ENCODE measurements at regions not wholly inside any gene's neighbourhood (a gene's known extent, or its start where the extent isn't known, plus 50 kb on each side); places are given as distances from the start of the nearest gene placed in this dataset.

DNA sequence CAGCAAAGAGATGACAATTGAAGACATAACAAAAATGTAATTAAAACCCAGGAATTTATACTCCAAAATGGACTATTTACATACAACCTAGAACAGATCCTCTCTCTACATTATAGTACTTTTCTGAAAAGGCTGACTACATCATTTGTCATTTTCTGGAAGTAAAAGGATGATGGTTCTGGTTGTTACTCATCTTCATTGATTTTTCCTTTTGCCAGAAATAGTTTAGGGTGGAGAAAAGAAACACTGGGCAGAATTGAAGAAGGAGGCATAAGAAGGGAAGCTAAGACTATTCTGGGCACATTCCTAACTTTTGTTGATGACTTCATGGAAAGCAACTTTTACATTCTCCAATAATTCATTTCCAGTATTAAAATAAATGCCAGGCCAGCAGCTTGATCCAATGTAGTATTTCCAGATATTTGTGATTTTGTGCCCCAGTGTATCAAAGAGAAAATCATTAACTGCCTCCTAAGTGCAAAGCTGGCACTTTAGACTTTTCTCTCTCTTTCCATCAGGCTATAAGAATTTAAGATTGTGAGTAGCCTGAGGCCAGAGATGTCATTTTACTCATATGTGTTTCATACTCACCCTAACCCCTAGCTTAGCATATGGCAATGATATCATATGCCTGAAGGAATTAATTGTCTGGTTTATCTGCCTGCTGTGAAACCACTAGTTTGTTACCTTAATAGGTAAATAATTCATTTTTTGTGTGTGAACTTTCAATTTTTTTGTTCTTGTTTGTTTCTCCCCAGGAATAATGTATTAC is 369.5 kb upstream of the LYPLAL1 start:
- no peak overlapping the region for H3K4me3 ChIP-seq (ENCODE audit: low read depth, low read length)
- DNase-seq (ENCODE audit: low read depth) = peak; percentile 62
- TF ChIP-seq, protein P1, sequence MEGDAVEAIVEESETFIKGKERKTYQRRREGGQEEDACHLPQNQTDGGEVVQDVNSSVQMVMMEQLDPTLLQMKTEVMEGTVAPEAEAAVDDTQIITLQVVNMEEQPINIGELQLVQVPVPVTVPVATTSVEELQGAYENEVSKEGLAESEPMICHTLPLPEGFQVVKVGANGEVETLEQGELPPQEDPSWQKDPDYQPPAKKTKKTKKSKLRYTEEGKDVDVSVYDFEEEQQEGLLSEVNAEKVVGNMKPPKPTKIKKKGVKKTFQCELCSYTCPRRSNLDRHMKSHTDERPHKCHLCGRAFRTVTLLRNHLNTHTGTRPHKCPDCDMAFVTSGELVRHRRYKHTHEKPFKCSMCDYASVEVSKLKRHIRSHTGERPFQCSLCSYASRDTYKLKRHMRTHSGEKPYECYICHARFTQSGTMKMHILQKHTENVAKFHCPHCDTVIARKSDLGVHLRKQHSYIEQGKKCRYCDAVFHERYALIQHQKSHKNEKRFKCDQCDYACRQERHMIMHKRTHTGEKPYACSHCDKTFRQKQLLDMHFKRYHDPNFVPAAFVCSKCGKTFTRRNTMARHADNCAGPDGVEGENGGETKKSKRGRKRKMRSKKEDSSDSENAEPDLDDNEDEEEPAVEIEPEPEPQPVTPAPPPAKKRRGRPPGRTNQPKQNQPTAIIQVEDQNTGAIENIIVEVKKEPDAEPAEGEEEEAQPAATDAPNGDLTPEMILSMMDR (IDR thresholded peaks at IDR 0.05; ENCODE audit: insufficient read depth, low read length) = no peak

DNA sequence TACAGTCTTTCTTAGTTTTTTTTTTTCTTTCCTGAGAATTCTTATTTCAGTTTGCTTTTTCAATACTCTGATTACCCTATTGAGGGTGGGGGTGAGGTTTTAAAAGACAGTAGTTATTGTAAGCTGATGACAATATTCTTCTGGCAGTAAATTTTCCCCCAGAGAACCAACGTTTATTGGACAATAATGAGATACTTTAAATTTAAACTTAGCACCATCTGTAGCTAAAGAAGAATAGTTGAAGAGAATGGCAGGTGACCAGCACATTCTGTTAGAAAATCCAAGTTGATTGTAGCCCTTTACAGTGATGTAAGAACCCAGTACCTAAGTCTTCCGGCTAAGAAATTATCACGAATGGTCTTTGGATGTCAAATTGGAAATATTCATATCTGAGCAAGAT is 364.6 kb upstream of the LYPLAL1 start:
- H3K4me3 ChIP-seq (ENCODE audit: low read depth, low read length) = no peak overlapping the region
- no peak for DNase-seq (ENCODE audit: low read depth)
- TF ChIP-seq, protein P1 (IDR thresholded peaks at IDR 0.05; ENCODE audit: insufficient read depth, low read length) = no peak

DNA sequence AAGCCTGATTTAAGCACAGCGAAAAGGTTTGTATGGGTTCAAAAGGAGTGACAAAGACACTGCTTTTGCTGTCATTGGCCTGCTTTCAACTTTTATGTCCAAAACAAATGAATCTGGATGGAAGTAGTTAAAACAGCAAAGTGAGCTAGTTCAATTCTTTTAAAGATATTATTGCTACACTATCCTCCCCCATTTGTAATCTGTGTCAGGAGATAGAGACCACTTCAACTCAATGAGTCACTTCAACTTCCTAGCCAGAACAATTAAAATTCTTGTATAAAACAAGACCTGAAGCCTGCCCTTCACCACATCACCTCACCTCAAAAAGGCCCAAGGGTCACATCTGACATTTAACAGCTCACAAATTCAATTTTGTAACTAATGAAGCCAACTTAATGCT is 364.1 kb upstream of the LYPLAL1 start:
- H3K4me3 ChIP-seq (ENCODE audit: low read depth, low read length) = no peak overlapping the region
- peak; percentile 46 for DNase-seq (ENCODE audit: low read depth)
- TF ChIP-seq, protein P1 (IDR thresholded peaks at IDR 0.05; ENCODE audit: insufficient read depth, low read length) = no peak

DNA sequence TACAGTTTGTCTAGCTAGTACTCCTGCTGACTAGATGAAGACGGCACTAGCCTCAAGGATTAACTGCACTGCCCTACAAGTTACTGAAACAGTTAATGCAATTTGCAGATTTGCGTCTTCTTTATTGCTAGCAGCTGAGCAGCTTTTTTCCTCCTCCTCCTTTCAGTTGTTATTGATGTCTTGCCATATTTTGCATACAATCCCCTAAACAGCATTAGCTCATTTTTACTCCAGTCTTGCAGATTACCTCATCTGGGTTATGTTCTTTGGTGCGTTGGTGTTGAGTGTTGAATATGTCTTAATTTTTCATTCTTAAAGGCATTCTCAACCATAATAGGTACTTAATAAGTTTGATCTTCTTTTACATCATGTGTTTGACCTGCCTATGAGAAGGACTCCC is 363.4 kb upstream of the LYPLAL1 start:
- no peak overlapping the region for H3K4me3 ChIP-seq (ENCODE audit: low read depth, low read length)
- no peak for DNase-seq (ENCODE audit: low read depth)
- TF ChIP-seq, protein P1 (IDR thresholded peaks at IDR 0.05; ENCODE audit: insufficient read depth, low read length) = no peak

DNA sequence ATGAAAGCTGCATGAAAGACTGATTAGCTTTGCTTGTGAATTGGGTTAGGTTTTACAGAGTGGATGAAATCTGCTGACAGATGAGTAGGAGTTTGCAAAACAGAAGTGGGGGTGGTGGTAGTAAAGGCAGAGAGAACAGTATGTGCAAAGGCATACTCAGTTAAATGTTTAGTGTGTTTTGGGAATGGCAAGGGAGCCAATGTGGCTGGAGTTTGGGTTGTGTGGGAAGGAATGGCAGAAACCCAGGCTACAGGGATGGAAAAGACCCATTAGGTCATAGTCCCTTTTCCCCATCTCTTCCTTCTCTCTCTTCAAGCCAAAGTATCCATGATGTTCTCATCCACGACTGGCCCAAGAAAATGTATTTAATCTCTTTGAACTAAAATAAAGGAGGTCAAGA is 362.2 kb upstream of the LYPLAL1 start:
- TF ChIP-seq, protein P1 (IDR thresholded peaks at IDR 0.05; ENCODE audit: insufficient read depth, low read length) = no peak
- DNase-seq (ENCODE audit: low read depth) = peak; percentile 24
- H3K4me3 ChIP-seq (ENCODE audit: low read depth, low read length) = no peak overlapping the region

DNA sequence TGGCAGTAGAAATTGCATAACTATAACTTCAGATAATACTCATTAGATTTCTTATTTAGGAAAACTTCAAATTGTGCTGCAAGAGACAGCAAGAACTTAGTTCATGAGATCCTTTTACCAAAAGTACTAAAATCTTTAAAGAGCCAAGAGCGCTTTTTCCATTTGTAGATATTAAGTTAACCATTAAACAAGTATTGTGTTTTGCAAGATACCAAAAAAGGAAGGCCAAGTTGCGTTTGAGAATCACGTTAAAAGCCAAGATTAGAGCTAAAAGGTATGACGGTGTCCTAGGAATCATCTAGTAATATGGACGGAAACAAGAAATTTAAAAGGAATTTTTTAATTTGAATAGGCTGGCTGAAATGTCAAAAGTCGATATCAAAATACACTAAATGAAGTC is 361.3 kb upstream of the LYPLAL1 start:
- TF ChIP-seq, protein P1 (IDR thresholded peaks at IDR 0.05; ENCODE audit: insufficient read depth, low read length) = no peak
- no peak for DNase-seq (ENCODE audit: low read depth)
- H3K4me3 ChIP-seq (ENCODE audit: low read depth, low read length) = no peak overlapping the region

DNA sequence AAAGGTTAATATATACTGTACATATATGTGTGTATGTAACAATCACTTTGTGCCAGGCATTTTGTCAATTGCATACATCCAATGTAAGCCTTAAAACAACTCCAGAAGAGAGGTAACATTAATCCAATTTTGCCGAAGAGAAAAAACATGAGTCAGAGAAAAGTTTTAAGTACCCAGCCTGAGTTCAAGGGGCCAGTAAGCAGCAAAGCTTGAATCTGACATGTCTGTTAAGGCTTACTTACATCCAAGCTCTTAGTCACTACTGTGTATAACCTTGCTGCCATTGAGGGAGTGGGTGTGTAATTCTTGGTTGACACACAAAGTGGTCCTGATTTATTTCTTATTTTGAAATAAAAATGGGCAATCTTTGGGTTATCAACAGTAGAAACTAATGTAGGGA is 360.4 kb upstream of the LYPLAL1 start:
- TF ChIP-seq, protein P1 (IDR thresholded peaks at IDR 0.05; ENCODE audit: insufficient read depth, low read length) = no peak
- peak; percentile 51 for DNase-seq (ENCODE audit: low read depth)
- no peak overlapping the region for H3K4me3 ChIP-seq (ENCODE audit: low read depth, low read length)

Measured in fibroblast of the aortic adventitia (primary cell).